IMR-90 (cell line): ENCODE measurements at regions not wholly inside any gene's neighbourhood (a gene's known extent, or its start where the extent isn't known, plus 50 kb on each side); places are given as distances from the start of the nearest gene placed in this dataset.

Experiments
- ATAC-seq: fragments of 200-7000 bp; cut with Tn5 transposase; 2 replicates; pipeline ENCODE4 v1.9.1; 2020; ENCODE audit warnings: low read depth, mild to moderate bottlenecking, moderate library complexity
- BruUV-seq: library from RNA; stranded (reverse); fragments of 400-500 nt; replicated peaks from 2 replicates; lab custom pipeline; 2021; lab: Mats Ljungman, UMichigan
- CTCF ChIA-PET: fragments of 300-600 bp; formaldehyde crosslinking; extraction: SDS; loops from one replicate; lab custom pipeline; 2021; ENCODE audit warnings: antibody characterized with exemption; lab: Yijun Ruan, JAX
- POLR2A ChIA-PET: fragments of 300-600 bp; sonication (Branson Sonifier 250); formaldehyde crosslinking; loops from one replicate; lab custom pipeline; 2022; ENCODE audit warnings: antibody characterized with exemption; ENCODE audit not compliant: unreplicated experiment; lab: Charles Lee
- DNase-seq: peaks from one replicate; pipeline ENCODE4 v3.0.0; 2013
- H2AFZ ChIP-seq: replicated peaks from 2 replicates; pipeline ENCODE3; 2013; ENCODE audit warnings: low read length, mild to moderate bottlenecking; ENCODE audit not compliant: poor library complexity
- H2AK5ac ChIP-seq: 2 replicates; pipeline ENCODE4 v1.6.1; 2013; ENCODE audit warnings: low read depth, low read length, inconsistent platforms
- H2AK9ac ChIP-seq: replicated peaks from 2 replicates; pipeline ENCODE3; 2013; ENCODE audit warnings: mild to moderate bottlenecking, low read depth, low read length, moderate library complexity; ENCODE audit not compliant: poor library complexity
- H2BK120ac ChIP-seq: 2 replicates; pipeline ENCODE4 v1.6.1; 2013; ENCODE audit warnings: low read depth, low read length, inconsistent platforms
- H2BK15ac ChIP-seq: 3 replicates; pipeline ENCODE4 v1.6.1; 2013; ENCODE audit warnings: low read depth, low read length, inconsistent platforms
- H2BK20ac ChIP-seq: 2 replicates; pipeline ENCODE4 v1.6.1; 2013; ENCODE audit warnings: low read depth, mild to moderate bottlenecking, inconsistent platforms, low read length, moderate library complexity
- H2BK5ac ChIP-seq: 2 replicates; pipeline ENCODE4 v1.6.1; 2013; ENCODE audit warnings: mild to moderate bottlenecking, low read depth, low read length, inconsistent platforms; ENCODE audit not compliant: poor library complexity, severe bottlenecking
- H3K14ac ChIP-seq: replicated peaks from 2 replicates; pipeline ENCODE4 v1.6.1; 2013; ENCODE audit warnings: low read depth, low read length, inconsistent platforms
- H3K18ac ChIP-seq: 2 replicates; pipeline ENCODE4 v1.6.1; 2013; ENCODE audit warnings: low read depth, low read length, control low read depth
- H3K23ac ChIP-seq: 2 replicates; pipeline ENCODE4 v1.6.1; 2013; ENCODE audit warnings: low read depth, low read length, inconsistent platforms
- H3K27ac ChIP-seq: 2 replicates; pipeline ENCODE4 v1.5.1; 2013; ENCODE audit warnings: mild to moderate bottlenecking, control low read depth, low read length; ENCODE audit not compliant: insufficient read depth
- H3K27me3 ChIP-seq: 2 replicates; pipeline ENCODE4 v1.6.1; 2013; ENCODE audit warnings: low read length; ENCODE audit not compliant: control insufficient read depth, insufficient read depth
- H3K36me3 ChIP-seq: 2 replicates; pipeline ENCODE4 v1.6.1; 2013; ENCODE audit warnings: low read length, mixed read lengths; ENCODE audit not compliant: control insufficient read depth, insufficient read depth
- H3K4ac ChIP-seq: 2 replicates; pipeline ENCODE4 v1.6.1; 2013; ENCODE audit warnings: low read depth, low read length, inconsistent platforms
- H3K4me1 ChIP-seq: 2 replicates; pipeline ENCODE4 v1.6.1; 2013; ENCODE audit warnings: low read length, mixed read lengths; ENCODE audit not compliant: control insufficient read depth, insufficient read depth
- H3K4me2 ChIP-seq: 2 replicates; pipeline ENCODE4 v1.6.1; 2013; ENCODE audit warnings: low read depth, mild to moderate bottlenecking, control low read depth, low read length, moderate library complexity
- H3K4me3 ChIP-seq: 2 replicates; pipeline ENCODE4 v1.5.1; 2013; ENCODE audit warnings: low read depth, mild to moderate bottlenecking, control low read depth, low read length, moderate library complexity; ENCODE audit not compliant: insufficient read depth
- H3K56ac ChIP-seq: 2 replicates; pipeline ENCODE4 v1.6.1; 2013; ENCODE audit warnings: low read length, inconsistent platforms; ENCODE audit not compliant: insufficient read depth; ENCODE audit errors: extremely low read depth
- H3K79me1 ChIP-seq, 2 experiments: 2 replicates each; pipeline ENCODE4 v1.6.1; 2013; ENCODE audit warnings: low read length in 2 of 2, inconsistent platforms in 1 of 2, low read depth in 1 of 2
- H3K9ac ChIP-seq: 2 replicates; pipeline ENCODE4 v1.6.1; 2013; ENCODE audit warnings: low read depth, low read length, control low read depth
- H3K9me1 ChIP-seq: 2 replicates; pipeline ENCODE4 v1.6.1; 2013; ENCODE audit warnings: low read length, inconsistent platforms; ENCODE audit not compliant: insufficient read depth
- H3K9me3 ChIP-seq: 2 replicates; pipeline ENCODE4 v1.6.1; 2013; ENCODE audit warnings: low read length; ENCODE audit not compliant: control insufficient read depth, insufficient read depth
- H4K20me1 ChIP-seq: 2 replicates; pipeline ENCODE4 v1.6.1; 2013; ENCODE audit warnings: low read length, inconsistent platforms; ENCODE audit not compliant: insufficient read depth
- H4K5ac ChIP-seq: 2 replicates; pipeline ENCODE4 v1.6.1; 2013; ENCODE audit warnings: mild to moderate bottlenecking, low read depth, low read length, control low read depth
- H4K8ac ChIP-seq, 2 experiments: 2 replicates each; pipeline ENCODE4 v1.6.1; 2013; ENCODE audit warnings: low read depth in 2 of 2, low read length in 2 of 2, control low read depth in 1 of 2, inconsistent platforms in 1 of 2
- H4K91ac ChIP-seq: 2 replicates; pipeline ENCODE4 v1.6.1; 2013; ENCODE audit warnings: low read depth, low read length, inconsistent platforms; ENCODE audit not compliant: insufficient read depth
- BHLHE40 ChIP-seq: fragments of 150-350 bp; IDR thresholded peaks from 2 replicates; pipeline ENCODE4 v1.6.1; 2016; ENCODE audit warnings: mild to moderate bottlenecking, low read depth, low read length
- CEBPB ChIP-seq: IDR thresholded peaks from 2 replicates; pipeline ENCODE4 v1.6.1; 2012; ENCODE audit warnings: low read depth, low read length, improper control_type of control experiment
- CHD1 ChIP-seq: IDR thresholded peaks from 2 replicates; pipeline ENCODE4 v1.6.1; 2012; ENCODE audit warnings: low read depth, low read length, improper control_type of control experiment
- CTCF ChIP-seq: conservative IDR thresholded peaks from 2 replicates; pipeline ENCODE4 v1.5.1; 2012; ENCODE audit warnings: mild to moderate bottlenecking, low read depth, low read length, improper control_type of control experiment
- ELK1 ChIP-seq: fragments of 150-350 bp; IDR thresholded peaks from 2 replicates; pipeline ENCODE4 v1.6.1; 2016; ENCODE audit warnings: low read depth, mild to moderate bottlenecking, low read length, moderate library complexity, borderline replicate concordance
- MAFK ChIP-seq: IDR thresholded peaks from 2 replicates; pipeline ENCODE4 v1.6.1; 2012; ENCODE audit warnings: low read depth, low read length, improper control_type of control experiment
- MAZ ChIP-seq: IDR thresholded peaks from 2 replicates; pipeline ENCODE4 v1.6.1; 2012; ENCODE audit warnings: low read depth, mild to moderate bottlenecking, low read length, improper control_type of control experiment, moderate library complexity, borderline replicate concordance
- MXI1 ChIP-seq: IDR thresholded peaks from 2 replicates; pipeline ENCODE4 v1.6.1; 2012; ENCODE audit warnings: low read depth, mild to moderate bottlenecking, low read length, moderate library complexity, borderline replicate concordance
- NFE2L2 ChIP-seq: fragments of 150-350 bp; IDR thresholded peaks from 2 replicates; pipeline ENCODE4 v1.6.1; 2016; ENCODE audit warnings: low read depth, mild to moderate bottlenecking, low read length
- POLR2A ChIP-seq: IDR thresholded peaks from 2 replicates; pipeline ENCODE4 v1.6.1; 2012; ENCODE audit warnings: mild to moderate bottlenecking, low read depth, low read length
- RAD21 ChIP-seq: IDR thresholded peaks from 2 replicates; pipeline ENCODE4 v1.6.1; 2012; ENCODE audit warnings: low read length, improper control_type of control experiment
- RFX5 ChIP-seq: IDR thresholded peaks from 2 replicates; pipeline ENCODE4 v1.8.0; 2012; ENCODE audit warnings: low read depth, mild to moderate bottlenecking, low read length, moderate library complexity
- SMC3 ChIP-seq: fragments of 150-350 bp; IDR thresholded peaks from 2 replicates; pipeline ENCODE4 v1.6.1; 2016; ENCODE audit warnings: low read depth, mild to moderate bottlenecking, antibody characterized with exemption, low read length, moderate library complexity
- USF2 ChIP-seq: fragments of 150-350 bp; IDR thresholded peaks from 2 replicates; pipeline ENCODE4 v1.6.1; 2017; ENCODE audit warnings: mild to moderate bottlenecking, antibody characterized with exemption, low read length, low read depth
- WGBS, 2 experiments: methylation state at CpG; one replicate each; pipeline versions ENCODE4 v1.1.5 to v1.1.7; 2013; ENCODE audit warnings: missing lambda C conversion rate in 2 of 2; ENCODE audit not compliant: insufficient read length in 1 of 2; ENCODE audit errors: extremely low coverage in 2 of 2; 5-methylcytosine and 5-hydroxymethylcytosine counted together
- dilution Hi-C: fragments of 300-500 bp; cut with HindIII; formaldehyde crosslinking; loops from one replicate; pipeline ENCODE4 v1.14.3; 2018; ENCODE audit warnings: low sequenced_read_pairs; ENCODE audit not compliant: unreplicated experiment
- in situ Hi-C: fragments of 300-500 bp; cut with MboI; formaldehyde crosslinking; loops from 3 replicates; pipeline ENCODE4 v1.14.3; 2019; ENCODE audit warnings: low sequenced_read_pairs, inconsistent platforms, mixed read lengths
- intact Hi-C: fragments of 100-400 bp; cut with micrococcal nuclease; formaldehyde crosslinking; loops from 2 replicates; pipeline ENCODE4 v1.10.0; 2022

- BruUV-seq = no TSS peak
These were observed 537.4 kb upstream of the PCDH7 start for GRCh38 chr4:30182786-30183185.

More at GRCh38 chr4:30182786-30183185, 537.4 kb upstream of the PCDH7 start:
- H2BK120ac ChIP-seq = no peak overlapping the region
- no peak overlapping the region for H3K4me2 ChIP-seq
- H3K4ac ChIP-seq = no peak overlapping the region
- H2AK9ac ChIP-seq = no peak overlapping the region
- no CpG with 5 or more reads among the region's 2 CpGs for WGBS, 2 experiments
- no peaks in the 10 kb centered on the region for H3K9me1 ChIP-seq
- no peak overlapping the region for H3K27ac ChIP-seq
- no peak overlapping the region for H2AFZ ChIP-seq
- POLR2A ChIA-PET = no interaction called here
- CTCF ChIA-PET = no interaction called here
- no peaks in the 10 kb centered on the region for H3K79me1 ChIP-seq
- no peak overlapping the region for H2AK5ac ChIP-seq
- no peak overlapping the region for H3K9ac ChIP-seq
- no peak for ATAC-seq
- no peak overlapping the region for H2BK20ac ChIP-seq
- intact Hi-C loops = no loop called here
- H4K20me1 ChIP-seq = no peaks in the 10 kb centered on the region
- no peak overlapping the region for H4K8ac ChIP-seq
- no peak overlapping the region for H3K56ac ChIP-seq
- no peak overlapping the region for H4K5ac ChIP-seq
- no peak overlapping the region for H2BK5ac ChIP-seq
- dilution Hi-C loops = no loop called here
- no peak overlapping the region for H4K91ac ChIP-seq
- no peaks in the 10 kb centered on the region for H3K36me3 ChIP-seq
- no peak overlapping the region for H2BK15ac ChIP-seq
- in situ Hi-C loops = no loop called here
- no peak for DNase-seq
- no peaks in the 10 kb centered on the region for H3K4me1 ChIP-seq
- TF ChIP-seq RAD21 = no peak
- TF ChIP-seq RFX5 = no peak
- TF ChIP-seq CHD1 = no peak
- TF ChIP-seq USF2 = no peak
- TF ChIP-seq MAFK = no peak
- TF ChIP-seq MAZ = no peak
- TF ChIP-seq ELK1 = no peak
- no peak for TF ChIP-seq SMC3
- TF ChIP-seq CTCF = no peak
- TF ChIP-seq NFE2L2 = no peak
- no peak for TF ChIP-seq MXI1
- no peak for TF ChIP-seq CEBPB
- TF ChIP-seq BHLHE40 = no peak
- TF ChIP-seq POLR2A = no peak
- no peak overlapping the region for H3K18ac ChIP-seq
- peaks cover 2% of the 10 kb centered on the region for H3K9me3 ChIP-seq
- H3K14ac ChIP-seq = no peak overlapping the region
- no peaks in the 10 kb centered on the region for H3K27me3 ChIP-seq
- H3K4me3 ChIP-seq = no peak overlapping the region
- no peak overlapping the region for H3K23ac ChIP-seq
